Mesodermal cell (in vitro differentiated cells): ENCODE measurements at regions not wholly inside any gene's neighbourhood (a gene's known extent, or its start where the extent isn't known, plus 50 kb on each side); places are given as distances from the start of the nearest gene placed in this dataset.
"Not testable (repeated sequence)": the region's sequence is repeated elsewhere in the genome, so short reads cannot be mapped to it uniquely, and the experiment has no call there.

Experiments
- H3K27ac ChIP-seq: 2 replicates; pipeline ENCODE4 v1.7.0; 2013; ENCODE audit warnings: mild to moderate bottlenecking, low read depth, low read length, moderate library complexity; ENCODE audit not compliant: severe bottlenecking
- H3K36me3 ChIP-seq: 2 replicates; pipeline ENCODE4 v1.7.1; 2013; ENCODE audit warnings: mild to moderate bottlenecking, low read length, moderate library complexity; ENCODE audit not compliant: control insufficient read depth, insufficient read depth
- H3K4me1 ChIP-seq: one replicate; pipeline ENCODE4 v1.7.1; 2013; ENCODE audit warnings: mild to moderate bottlenecking, low read length; ENCODE audit not compliant: insufficient read depth, control insufficient read depth, poor library complexity, severe bottlenecking
- H3K4me3 ChIP-seq: 2 replicates; pipeline ENCODE4 v1.7.0; 2013; ENCODE audit warnings: low read length, control low read depth, mild to moderate bottlenecking; ENCODE audit not compliant: insufficient read depth, poor library complexity, severe bottlenecking; ENCODE audit errors: extremely low read depth
- H3K9me3 ChIP-seq: 2 replicates; pipeline ENCODE4 v1.7.1; 2013; ENCODE audit warnings: mild to moderate bottlenecking, low read length, moderate library complexity; ENCODE audit not compliant: control insufficient read depth
- WGBS, 2 experiments: methylation state at CpG; one replicate each; pipeline ENCODE4 v1.1.5; 2013; ENCODE audit warnings: missing lambda C conversion rate in 2 of 2; ENCODE audit not compliant: insufficient coverage in 2 of 2; 5-methylcytosine and 5-hydroxymethylcytosine counted together

DNA sequence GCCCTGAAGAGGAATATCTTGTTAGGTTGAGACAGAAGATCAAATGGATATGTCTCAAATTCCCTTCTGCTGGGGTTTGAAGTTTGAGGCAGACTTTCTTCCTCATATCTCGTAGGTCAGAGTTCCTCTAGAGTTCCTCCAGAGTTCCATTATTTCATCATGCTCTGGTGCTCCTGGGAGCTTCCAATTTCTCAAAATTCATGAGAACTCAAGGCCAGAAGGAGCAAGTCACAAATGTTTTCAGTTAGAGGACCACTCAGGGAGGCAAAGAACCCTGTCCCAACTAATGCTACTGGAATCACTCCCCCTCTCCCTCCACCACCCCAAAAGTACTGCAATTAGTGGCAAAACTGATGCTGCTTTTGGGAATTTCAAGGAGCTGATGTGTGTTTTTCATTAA lies 115.7 kb upstream of the RBMS1 start:
- Histone ChIP-seq H3K4me3 (no peak overlapping the region), H3K9me3 (no peaks in the 10 kb centered on the region), H3K36me3 (no peaks in the 10 kb centered on the region), H3K4me1 (peaks cover 11% of the 10 kb centered on the region), H3K27ac (no peak overlapping the region)
- WGBS, 2 experiments = 80% methylated on average over 1 of the region's 1 CpG; no CpG with 5 or more reads in 1 of the 2 experiments

DNA sequence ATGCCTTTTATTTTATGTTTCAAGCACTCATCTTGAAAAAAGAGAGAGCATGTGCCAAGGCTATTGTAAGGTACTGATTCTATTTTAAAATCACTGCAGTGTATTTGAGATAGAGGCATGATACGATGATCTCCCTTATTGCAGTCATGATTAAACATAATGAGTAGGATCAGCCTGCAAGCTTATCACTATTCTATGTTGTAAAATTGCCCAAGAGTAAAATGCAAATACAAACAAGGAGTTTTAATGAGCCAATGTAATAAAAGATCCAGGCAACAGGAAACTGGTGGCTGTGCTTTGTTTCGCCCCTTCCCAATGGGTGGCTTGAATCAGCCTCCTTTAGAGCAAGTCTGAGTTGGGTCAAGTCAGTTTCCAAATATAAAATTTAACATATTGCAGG lies 116.4 kb upstream of the RBMS1 start:
- Histone ChIP-seq H3K9me3 (no peaks in the 10 kb centered on the region), H3K4me3 (no peak overlapping the region), H3K27ac (no peak overlapping the region), H3K4me1 (peaks cover 12% of the 10 kb centered on the region), H3K36me3 (no peaks in the 10 kb centered on the region)
- WGBS, 2 experiments = 100% methylated on average over 1 to 2 of the region's 2 CpGs

- Histone ChIP-seq H3K4me3 (no peak overlapping the region), H3K4me1 (peaks cover 12% of the 10 kb centered on the region), H3K27ac (no peak overlapping the region), H3K36me3 (no peaks in the 10 kb centered on the region), H3K9me3 (peaks cover 5% of the 10 kb centered on the region)
Observed at GRCh38 chr2:160612266-160612856, 118.8 kb upstream of the RBMS1 start.

- peaks cover 5% of the 10 kb centered on the region for H3K9me3 ChIP-seq
- no peaks in the 10 kb centered on the region for H3K36me3 ChIP-seq
- WGBS, 2 experiments = 100% methylated on average over 1 of the region's 1 CpG; no CpG with 5 or more reads in 1 of the 2 experiments
- no peak overlapping the region for H3K4me3 ChIP-seq
- H3K27ac ChIP-seq = no peak overlapping the region
- peaks cover 12% of the 10 kb centered on the region for H3K4me1 ChIP-seq
Observed at GRCh38 chr2:160613466-160614153, 120.0 kb upstream of the RBMS1 start.

GRCh38 chr2:160614391-160614790 lies 120.8 kb upstream of the RBMS1 start:
- Histone ChIP-seq H3K27ac (no peak overlapping the region), H3K36me3 (no peaks in the 10 kb centered on the region), H3K4me1 (peaks cover 12% of the 10 kb centered on the region), H3K4me3 (no peak overlapping the region), H3K9me3 (peaks cover 5% of the 10 kb centered on the region)

GRCh38 chr2:160615706-160616105 lies 122.1 kb upstream of the RBMS1 start:
- no peaks in the 10 kb centered on the region for H3K36me3 ChIP-seq
- H3K9me3 ChIP-seq = peaks cover 5% of the 10 kb centered on the region
- H3K4me3 ChIP-seq = no peak overlapping the region
- no peak overlapping the region for H3K27ac ChIP-seq
- WGBS, 2 experiments = 75% methylated on average over 1 of the region's 2 CpGs; no CpG with 5 or more reads in 1 of the 2 experiments
- H3K4me1 ChIP-seq = peaks cover 12% of the 10 kb centered on the region

- WGBS, 2 experiments = 100% methylated on average over 1 of the region's 2 CpGs
- Histone ChIP-seq H3K36me3 (no peaks in the 10 kb centered on the region), H3K4me1 (peaks cover 12% of the 10 kb centered on the region), H3K9me3 (peaks cover 5% of the 10 kb centered on the region), H3K27ac (no peak overlapping the region), H3K4me3 (no peak overlapping the region)
Observed at GRCh38 chr2:160616149-160616548, 122.5 kb upstream of the RBMS1 start.

GRCh38 chr2:160621748-160622147 lies 128.1 kb upstream of the RBMS1 start:
- H3K4me1 ChIP-seq = no peaks in the 10 kb centered on the region
- 100% methylated on average over 1 of the region's 1 CpG; no CpG with 5 or more reads in 1 of the 2 experiments for WGBS, 2 experiments
- no peaks in the 10 kb centered on the region for H3K36me3 ChIP-seq
- H3K9me3 ChIP-seq = no peaks in the 10 kb centered on the region
- no peak overlapping the region for H3K27ac ChIP-seq
- no peak overlapping the region for H3K4me3 ChIP-seq

DNA sequence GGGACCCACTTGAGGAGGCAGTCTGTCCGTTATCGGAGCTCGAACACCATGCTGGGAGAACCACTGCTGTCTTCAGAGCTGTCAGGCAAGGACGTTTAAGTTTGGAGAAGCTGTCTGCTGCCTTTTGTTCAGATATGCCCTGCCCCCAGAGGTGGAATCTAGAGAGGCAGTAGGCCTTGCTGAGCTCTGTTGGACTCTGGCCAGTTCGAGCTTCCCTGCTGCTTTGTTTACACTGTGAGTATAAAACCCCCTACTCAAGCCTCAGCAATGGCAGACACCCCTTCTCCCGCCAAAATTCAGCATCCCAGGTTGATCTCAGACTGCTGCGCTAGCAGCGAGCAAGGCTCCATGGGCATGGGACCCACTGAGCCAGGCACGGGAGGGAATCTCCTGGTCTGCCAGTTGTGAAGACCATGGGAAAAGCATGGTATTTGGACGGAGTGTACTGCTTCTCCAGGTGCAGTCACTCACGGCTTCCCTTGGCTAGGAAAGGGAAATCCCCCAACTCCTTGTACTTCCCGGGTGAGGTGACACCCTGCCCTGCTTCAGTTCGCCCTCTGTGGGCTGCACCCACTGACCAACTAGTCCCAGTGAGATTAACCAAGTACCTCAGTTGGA lies 134.5 kb upstream of the RBMS1 start:
- H3K9me3 ChIP-seq, H3K4me3 ChIP-seq, H3K4me1 ChIP-seq, H3K36me3 ChIP-seq, H3K27ac ChIP-seq: not testable (repeated sequence)
- 76 to 87% methylated on average over 8 to 12 of the region's 13 CpGs for WGBS, 2 experiments

DNA sequence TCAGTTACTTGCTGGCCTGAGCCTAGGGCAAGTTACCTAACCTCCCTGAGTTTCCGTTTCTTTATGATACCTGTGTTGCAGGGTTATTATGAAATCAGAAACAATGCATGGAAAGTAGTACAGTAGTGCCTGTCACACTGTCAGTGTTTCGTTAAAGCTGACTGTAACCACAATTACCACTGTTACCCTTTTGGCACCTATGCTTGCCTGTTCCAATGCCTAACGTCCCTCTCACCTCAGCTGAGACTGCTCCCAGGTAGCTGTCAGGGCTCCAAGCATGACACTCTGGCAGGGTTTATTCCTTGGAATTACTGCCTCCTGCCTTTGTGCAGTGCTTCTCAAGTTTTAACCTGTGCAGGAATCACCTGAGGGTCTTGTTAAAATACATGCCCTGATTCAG lies 135.2 kb upstream of the RBMS1 start:
- H3K4me1 ChIP-seq = peaks cover 9% of the 10 kb centered on the region
- no peak overlapping the region for H3K4me3 ChIP-seq
- H3K27ac ChIP-seq = no peak overlapping the region
- H3K9me3 ChIP-seq = no peaks in the 10 kb centered on the region
- 91 to 100% methylated on average over 2 of the region's 3 CpGs for WGBS, 2 experiments
- no peaks in the 10 kb centered on the region for H3K36me3 ChIP-seq
